ENCODE measurements at regions not wholly inside any gene's neighbourhood (a gene's known extent, or its start where the extent isn't known, plus 50 kb on each side); places are given as distances from the start of the nearest gene placed in this dataset.
"Not testable (repeated sequence)": the region's sequence is repeated elsewhere in the genome, so short reads cannot be mapped to it uniquely, and the experiment has no call there.

DNA sequence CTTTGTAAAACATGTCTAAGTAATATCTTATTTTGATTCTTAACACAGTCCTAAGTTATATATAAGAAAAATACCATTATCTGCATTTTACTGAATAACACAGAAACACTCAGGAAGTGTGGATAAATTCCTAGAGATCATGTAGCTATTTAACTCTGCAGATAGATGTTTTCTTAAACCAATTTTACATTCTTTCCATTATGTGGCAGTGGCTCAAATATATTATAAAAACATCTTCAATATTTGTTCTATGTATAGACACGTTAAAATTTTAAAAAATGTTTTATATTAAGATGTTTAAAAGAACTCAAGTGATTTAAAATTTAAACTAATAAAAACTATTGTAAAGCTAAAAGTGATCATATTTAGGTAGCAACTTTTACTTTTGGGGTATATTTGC lies 683.8 kb downstream of the DIPK2A start:
- DNase-seq = no peak

DNA sequence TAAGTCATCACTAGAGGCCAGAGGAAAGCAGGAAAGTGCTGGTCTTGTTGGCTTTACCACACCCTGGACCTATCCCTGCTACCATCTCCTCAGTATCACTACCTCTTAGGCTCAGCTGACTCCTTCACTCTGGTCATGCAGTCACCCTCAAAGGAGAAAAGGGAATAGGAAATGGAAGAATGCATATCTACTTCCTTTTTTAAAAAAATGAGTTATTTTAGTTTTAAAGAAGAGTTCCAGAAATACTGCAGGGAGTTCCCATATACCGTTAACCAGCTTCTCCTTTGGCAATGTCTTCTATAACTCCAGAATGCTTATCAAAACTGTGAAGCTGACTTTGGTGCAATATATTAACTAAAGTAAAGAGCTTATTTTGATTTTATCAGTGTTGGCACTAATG lies 688.6 kb downstream of the DIPK2A start:
- DNase-seq = no peak

DNA sequence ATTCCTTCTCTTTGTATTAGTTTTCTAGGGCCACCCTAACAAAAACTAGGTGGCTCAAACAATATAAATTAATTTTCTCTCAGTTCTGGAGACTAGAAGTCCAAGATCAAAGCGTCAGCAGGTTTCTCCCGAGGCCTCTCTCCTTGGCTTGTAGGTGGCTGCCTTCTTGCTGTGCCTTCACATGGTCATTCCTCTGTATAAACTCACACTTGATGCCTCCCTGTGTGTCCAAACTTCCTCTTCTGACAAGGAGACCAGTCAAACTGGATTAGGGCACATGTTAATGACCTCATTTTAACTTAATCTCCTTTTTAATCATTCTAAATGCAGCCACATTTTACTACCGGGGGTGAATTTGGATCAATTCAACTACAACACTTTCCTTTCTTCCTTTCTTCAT lies 691.1 kb downstream of the DIPK2A start:
- DNase-seq = no peak

DNA sequence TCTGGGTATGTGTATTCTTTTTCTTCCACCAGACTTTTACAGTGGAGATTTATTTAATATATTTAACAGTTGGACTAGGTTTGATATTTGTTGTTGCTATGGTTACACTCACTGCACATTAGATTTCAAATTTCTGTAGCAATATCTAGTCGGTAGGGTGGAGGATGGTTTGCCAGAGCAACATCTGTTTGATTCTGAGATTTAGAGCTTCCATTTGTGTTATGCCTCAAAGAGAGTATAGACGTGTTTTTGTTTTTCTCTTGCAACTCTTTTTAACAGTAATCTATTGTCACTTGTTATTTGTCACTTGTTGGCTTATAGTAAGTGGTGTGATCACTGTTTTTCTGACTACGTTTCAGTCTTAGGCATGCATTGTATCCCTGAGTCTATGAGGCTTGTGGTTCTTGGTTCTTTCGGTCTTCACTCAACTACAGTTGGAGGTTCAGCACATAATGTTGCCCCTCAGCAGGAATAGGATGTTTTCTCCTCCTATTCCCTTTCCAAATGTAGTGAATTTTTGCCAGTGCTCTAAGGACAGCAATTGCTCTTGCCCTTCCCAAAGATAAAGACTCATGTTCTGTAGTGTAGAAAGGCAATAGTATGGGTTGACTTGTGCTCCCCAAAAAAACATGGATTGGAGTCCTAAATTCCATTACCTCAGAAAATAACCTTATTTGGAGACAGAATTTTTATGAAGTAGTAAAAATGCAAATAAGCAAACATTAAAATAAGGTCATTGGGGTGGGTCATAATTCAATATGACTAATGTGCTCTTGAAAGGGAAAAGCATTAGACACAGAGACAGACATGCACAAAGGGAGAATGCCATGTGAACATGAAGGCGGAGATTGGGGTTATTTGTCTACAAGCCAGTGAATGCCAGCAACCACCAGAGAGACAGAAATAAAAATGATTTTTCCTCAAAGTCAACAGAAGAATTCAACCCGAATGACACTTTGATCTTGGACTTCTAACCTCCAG lies 692.1 kb downstream of the DIPK2A start:
- DNase-seq = no peak

DNA sequence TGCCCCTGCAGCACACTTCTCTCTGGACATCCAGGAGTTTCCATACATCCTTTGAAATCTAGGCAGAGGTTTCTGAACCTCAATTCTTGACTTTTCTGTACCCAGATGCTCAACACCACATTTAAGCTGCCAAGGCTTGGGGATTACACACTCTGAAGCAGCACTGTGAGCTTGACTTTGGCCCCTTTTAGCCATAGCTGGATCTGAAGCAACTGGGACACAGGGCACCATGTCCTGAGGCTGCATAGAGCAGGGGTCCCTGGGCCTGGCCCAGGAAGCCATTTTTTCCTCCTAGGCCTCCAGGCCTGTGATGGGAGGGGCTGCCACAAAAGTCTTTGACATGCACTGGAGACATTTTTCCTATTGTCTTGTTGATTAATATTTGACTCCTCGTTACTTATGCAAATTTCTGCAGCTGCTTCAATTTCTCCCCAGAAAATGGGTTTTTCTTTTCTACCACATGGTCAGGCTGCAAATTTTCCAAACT lies 694.0 kb downstream of the DIPK2A start:
- DNase-seq = no peak

DNA sequence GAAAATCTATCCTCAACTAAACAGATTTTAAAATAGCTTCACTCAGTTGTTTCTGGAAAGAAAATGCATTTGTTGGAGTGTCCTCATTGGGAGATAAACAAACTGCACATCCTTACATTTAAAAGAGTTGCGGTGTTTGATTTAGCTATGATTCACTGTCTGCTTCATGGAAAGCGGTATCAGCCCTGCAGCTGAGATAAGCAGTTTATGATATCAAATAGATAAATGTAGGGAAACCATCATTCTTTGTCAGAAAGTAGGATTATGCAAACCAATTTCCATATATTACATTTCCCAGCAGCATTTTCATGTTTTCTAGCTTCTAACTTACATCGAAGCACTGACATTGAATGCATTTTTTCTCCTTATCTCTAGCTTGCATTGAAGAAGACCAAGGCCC lies 698.9 kb downstream of the DIPK2A start:
- no peak for DNase-seq

DNA sequence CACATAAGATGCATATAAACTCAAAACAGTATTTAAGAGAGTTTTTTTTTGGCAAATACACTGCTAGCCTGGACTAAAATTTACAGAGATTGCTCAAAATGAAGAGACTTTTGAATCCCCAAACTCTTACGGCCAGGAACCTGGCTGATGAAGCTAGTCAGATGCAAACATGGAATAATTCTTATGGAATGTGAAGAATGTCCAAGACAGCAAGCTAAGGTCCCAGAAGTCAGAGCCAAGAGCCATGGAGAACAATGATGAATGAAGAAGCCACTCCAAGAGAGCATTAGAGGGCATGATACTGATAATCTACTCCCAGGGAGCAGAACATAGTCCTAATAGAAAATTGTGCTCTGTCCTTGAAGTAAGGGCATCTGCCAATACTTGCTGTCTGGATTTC lies 705.5 kb downstream of the DIPK2A start:
- DNase-seq = peak; percentile 41

DNA sequence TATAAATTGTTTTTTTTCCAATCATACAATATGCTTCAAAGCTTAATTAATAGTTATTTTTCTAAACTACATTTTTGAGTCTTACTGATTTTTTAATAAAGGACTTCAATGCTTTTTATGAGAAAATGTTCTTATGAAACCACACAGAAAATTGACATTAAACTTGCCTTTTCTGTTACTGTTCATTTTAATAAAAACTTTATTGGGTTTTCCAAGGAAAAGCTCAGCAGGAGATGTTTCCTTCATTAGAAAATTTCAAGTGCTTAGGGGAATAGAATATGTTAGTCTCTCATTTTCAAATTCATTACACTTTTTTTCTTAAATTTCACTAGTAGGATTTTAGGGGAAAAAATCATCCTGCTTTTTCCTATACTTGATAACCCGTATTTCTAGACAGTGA lies 711.4 kb downstream of the DIPK2A start:
- DNase-seq = no peak

DNA sequence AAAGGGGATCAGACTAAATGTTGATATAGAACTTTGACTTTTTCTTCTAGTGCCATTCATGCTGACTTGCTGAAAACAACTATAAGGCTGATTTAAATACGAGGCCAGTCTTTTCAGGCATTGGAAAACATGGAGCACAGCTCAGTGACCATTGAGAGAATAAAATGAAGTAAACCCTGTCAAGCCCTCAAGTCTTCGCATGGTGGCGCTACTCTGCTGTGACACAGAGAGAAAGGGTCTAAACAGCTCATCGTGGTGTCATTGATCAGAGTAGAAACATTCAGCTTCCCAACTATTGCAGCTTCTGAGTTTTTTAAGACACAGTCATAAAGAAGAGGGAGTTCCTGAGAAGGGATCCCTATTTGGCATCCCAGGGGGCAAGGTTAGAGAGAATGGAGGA lies 716.2 kb downstream of the DIPK2A start:
- peak; percentile 2 for DNase-seq

DNA sequence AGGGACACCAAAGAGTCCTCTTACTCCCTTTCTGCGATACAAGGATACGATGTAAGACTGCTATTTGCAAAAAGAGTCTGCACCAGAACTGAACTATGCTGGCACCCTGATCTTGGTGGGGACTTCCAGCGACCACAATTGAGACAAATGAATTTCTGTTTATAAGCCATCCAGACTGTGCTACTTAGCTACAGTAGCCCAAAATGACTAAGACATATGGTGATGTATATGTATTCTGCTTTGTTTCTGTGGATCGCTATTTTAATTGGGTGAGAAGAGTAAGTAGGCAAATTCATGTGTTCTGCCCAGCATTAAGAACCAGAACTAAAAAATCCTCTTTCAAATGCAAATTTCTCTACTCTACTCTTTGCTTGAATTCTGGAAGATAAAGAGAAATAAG lies 720.9 kb downstream of the DIPK2A start:
- DNase-seq = no peak

DNA sequence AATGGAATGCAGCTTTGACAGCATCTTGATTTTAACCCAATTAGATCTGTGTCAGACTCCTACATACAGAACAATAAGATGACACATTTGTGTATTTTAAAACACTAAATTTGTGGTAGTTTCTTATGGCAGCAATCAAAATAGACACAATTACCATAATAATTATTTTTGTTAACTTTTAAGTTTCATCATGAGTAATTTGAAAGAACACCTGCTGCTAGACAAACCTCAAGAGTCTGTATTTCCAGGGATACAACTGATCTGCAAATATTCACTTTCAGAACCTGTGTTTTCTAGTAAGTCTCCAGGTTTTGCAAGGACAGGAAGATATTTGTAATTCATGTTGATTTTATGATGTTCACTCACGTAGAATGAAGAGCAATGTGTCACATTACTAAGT lies 736.8 kb downstream of the DIPK2A start:
- no peak for DNase-seq

DNA sequence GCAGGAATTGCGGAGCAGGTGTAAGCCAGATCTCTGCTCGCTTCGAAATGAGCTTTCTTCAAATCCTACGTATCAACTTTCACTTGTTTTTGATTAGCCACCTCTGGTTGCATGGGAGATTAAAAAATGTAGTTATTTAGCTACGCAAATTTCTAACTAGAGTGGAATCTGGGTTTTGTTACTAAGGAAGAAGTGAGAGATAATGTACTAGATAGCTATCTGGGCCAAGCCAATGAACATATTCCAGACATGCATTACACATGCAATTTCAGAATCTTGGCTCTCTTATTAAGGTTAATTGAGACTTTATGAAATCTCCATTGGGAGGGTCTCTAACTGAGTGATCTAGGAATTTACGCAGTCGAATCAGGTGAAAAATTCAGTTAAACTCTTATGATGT lies 765.7 kb downstream of the DIPK2A start:
- no peak for DNase-seq

DNA sequence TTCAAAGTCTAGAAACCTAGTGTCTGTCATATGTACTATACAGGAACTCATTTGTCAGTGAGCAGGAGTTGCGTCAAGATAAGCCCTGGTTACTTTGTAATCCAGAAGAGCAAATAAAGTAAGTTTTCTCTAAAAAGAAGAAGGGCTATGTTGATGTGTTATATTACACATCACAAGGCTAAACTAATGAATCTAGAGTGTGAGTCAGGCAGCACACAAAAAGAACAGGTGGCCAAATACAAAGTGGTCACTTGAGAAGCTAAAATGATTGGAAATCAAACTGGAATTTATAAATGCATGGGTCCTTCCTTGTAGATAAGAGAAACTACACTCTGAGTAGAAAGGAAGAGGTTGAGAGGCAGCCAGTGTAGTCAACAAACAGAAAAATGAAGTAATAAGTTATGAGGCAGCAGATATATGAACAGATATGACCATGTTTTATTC lies 771.6 kb downstream of the DIPK2A start:
- no peak for DNase-seq

DNA sequence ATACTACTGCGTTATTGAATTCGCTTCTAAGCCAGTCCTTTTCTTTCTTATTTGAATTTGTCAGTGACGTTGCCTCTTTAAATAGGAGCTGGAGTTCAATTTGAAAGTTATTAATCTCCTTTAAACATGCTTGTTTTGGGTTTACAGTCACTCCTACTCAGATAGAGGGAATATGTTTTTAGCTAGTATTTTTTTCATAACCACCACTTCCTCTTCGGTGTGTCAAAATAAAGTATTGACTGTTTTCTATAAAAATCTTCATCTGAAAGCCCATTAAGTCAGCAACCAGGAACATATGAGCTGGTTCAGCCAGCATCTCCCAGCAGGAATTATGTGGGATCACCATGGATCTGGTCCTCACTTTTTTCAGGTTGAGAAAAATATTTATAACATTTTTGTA lies 772.9 kb downstream of the DIPK2A start:
- DNase-seq = no peak

DNA sequence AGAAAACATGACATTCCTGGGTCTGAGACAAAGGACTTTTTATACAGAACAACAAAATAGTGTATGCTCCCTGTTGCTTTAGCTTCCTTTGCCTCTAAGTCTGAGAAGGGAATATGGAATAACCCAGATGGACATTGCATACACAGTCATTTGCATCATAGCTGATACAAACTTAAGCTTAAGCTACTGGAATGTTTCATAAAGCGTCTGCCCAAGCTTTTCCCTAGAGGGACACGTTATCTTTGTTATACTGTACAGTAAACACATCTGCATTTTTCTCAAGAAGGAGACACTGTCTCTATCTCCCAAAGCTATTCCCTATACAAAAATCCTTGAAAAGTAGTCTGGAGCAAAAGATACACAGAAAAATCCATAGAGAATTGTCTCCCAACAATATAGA lies 775.0 kb downstream of the DIPK2A start:
- no peak for DNase-seq

DNA sequence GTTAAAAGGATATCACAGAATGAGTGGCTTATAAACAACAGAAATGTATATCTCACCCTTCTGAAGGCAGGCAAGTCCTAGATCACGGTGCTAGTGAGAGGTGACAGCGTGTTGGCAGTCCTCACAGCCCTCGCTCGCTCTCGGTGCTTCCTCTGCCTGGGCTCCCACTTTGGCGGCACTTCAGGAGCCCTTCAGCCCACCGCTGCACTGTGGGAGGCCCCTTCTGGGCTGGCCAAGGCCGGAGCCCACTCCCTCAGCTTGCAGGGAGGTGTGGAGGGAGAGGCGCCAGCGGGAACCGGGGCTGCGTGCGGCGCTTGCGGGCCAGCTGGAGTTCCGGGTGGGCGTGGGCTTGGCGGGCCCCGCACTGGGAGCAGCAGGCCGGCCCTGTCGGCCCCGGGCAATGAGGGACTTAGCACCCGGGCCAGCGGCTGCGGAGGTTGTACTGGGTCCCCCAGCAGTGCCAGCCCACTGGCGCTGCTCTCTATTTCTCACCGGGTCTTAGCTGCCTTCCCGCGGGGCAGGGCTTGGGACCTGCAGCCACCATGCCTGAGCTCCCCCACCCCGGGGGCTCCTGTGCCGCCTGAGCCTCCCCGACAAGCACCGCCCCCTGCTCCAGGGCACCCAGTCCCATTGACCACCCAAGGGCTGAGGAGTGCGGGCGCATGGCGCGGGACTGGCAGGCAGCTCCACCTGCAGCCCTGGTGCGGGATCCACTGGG lies 778.1 kb downstream of the DIPK2A start:
- not testable (repeated sequence) for DNase-seq

DNA sequence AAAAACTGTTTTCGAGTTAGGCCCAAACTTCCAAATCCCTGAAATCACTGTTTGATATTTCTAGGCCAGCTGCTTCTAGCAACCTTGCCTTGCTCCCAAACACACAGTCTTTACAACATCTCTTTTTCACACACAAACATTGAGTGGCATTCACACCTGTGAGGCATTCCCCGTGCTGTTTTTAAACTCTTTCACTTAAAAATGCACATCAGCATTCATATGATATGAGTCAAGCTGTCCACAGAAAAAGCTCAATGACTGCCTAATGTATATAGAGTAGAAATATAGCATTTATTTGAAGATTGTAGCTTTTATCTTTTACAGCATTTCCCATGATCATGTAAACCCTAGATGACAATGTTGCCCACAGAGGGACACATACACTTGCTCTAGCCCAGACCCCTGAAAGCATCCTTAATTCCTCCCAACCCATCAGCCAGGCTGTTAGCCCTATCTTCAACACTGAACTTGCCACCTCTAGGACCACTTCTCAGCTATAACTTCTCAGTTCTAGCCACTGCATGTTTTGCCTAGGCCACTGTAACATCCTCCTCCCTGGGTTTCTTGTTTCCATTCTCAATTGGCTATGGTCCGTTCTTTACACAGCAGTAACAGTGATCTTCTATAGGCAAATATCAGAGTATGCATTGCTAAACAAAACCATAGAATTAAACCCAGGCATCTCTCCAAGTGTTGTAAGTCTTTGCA lies 782.6 kb downstream of the DIPK2A start:
- no peak for DNase-seq

DNA sequence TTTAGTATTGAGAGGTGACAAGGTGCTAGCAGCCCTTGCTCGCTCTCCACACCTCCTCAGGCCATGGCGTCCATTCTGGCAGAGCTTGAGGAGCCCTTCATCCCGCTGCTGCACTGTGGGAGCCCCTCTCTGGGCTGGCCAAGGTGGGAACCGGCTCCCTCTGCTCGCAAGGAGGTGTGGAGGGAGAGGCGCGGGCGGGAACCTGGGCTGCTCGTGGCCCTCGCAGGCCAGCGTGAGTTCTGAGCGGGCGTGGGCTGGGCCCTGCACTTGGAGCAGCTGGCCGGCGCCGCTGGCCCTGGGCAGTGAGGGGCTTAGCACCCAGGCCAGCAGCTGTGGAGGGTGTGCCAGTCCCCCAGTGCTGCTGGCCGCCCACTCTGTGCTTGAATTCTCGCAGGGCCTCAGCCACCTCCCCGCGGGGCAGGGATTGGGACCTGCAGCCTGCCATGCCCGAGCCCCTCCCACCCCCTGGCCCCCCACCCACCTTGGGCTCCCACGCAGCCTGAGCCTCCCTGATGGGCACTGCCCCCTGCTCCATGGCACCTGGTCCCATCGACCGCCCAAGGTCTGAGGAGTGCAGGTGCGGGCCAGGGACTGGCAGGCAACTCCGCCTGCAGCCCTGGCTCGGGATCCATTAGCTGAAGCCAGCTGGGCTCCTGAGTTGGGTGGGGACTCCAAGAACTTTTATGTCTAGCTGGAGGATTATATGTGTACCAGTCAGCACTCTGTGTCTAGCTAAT lies 785.2 kb downstream of the DIPK2A start:
- no peak for DNase-seq

DNA sequence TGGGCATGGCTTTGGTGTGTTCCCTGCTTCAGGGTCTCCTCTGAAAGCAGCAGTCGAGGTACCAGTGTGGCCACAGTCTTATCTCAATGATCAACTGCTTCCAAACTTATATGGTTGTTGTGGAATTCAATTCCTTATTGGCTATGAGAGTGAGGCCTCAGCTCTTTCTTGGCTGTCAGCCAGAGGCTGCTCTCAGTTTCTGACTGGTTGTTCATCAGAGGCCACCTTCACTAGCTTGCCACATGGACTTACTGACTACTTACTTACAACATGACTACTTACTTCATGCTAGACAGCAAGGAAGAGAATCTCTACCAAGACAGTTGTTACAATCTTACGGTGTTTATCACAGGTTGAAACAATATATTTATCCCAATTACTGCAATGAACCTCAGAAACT lies 789.2 kb downstream of the DIPK2A start:
- peak; percentile 35 for DNase-seq

DNA sequence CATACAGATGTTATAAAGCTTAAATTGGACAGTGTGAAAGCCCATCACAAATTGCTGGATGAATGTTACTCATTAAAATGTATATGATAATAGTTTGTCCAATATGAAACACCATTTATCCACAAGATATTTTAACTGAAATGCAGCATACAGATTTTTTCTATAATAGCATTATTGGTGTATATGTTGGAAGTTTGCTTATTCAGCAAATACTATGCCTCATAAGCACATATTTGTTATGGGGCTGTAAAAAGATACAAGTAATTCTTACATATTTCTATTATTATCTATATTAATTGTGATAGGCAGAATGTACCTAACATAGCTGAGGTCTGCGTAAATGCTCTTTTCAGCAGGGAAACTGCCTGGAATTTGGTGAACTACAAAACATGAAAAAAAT lies 790.5 kb downstream of the DIPK2A start:
- no peak for DNase-seq

DNA sequence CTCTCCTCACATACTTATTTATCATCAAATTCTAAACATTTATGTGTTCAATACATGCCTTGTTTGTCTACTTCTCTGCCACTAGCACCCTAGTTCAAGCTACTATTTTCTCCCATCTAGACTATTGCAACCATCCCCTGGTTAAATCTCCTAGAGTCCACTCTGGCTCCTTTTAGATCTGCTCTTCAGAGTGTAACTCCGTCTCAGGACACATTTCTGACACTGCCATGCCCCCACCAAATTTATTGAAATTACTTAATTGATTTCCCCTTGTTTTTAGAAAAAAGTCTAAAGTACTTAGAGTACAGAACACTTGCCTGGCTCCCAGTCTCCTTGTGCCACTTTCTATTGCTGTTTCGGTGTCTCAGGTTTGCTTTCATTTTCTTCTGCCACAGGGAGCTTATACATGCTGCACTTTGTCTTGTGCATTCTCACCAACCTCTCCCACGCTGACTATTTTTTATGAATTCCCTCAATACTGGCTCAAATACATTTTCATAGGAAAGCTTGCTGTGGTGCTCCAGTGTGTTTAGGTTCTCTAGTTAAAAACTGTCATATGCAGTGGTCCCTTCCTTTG lies 792.3 kb downstream of the DIPK2A start:
- no peak for DNase-seq

DNA sequence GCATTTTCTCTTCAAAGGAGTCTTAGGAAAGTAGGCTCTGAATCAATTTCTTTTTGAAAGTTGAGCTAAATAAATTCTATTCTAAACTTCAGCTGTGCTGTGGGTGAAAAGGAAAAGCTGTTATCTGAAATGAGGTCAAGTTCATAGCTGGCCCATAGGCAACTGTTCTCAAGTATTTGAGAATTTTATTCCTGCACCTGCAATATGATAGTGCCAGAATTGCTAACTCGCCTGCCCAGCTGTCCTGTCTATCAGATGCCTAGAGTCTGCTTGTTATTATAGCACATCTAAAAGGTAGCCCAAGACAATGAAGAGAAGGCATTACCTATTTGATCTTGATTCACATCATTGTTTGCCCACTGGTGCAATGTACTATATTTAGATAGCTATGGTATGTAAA lies 798.7 kb downstream of the DIPK2A start:
- DNase-seq = no peak

All from fibroblast of skin of right quadriceps (primary cell).